ENCODE measurements at regions not wholly inside any gene's neighbourhood (a gene's known extent, or its start where the extent isn't known, plus 50 kb on each side); places are given as distances from the start of the nearest gene placed in this dataset.

- H3K4me3 ChIP-seq (ENCODE audit: low read depth, low read length), result no peak overlapping the region
- TF ChIP-seq CTCF (IDR thresholded peaks at IDR 0.05; ENCODE audit: control insufficient read depth, extremely low read depth, insufficient read depth), result no peak
These were observed 512.2 kb upstream of the ALCAM start for GRCh38 chr3:104854468-104854867.

GRCh38 chr3:104855702-104856101 is 511.0 kb upstream of the ALCAM start:
- no peak for TF ChIP-seq CTCF (IDR thresholded peaks at IDR 0.05; ENCODE audit: control insufficient read depth, extremely low read depth, insufficient read depth)
- DNase-seq (ENCODE audit: low read depth), result no peak
- H3K4me3 ChIP-seq (ENCODE audit: low read depth, low read length), result no peak overlapping the region

More at GRCh38 chr3:104854468-104854867, 512.2 kb upstream of the ALCAM start:
- DNase-seq (ENCODE audit: low read depth), result no peak

DNA sequence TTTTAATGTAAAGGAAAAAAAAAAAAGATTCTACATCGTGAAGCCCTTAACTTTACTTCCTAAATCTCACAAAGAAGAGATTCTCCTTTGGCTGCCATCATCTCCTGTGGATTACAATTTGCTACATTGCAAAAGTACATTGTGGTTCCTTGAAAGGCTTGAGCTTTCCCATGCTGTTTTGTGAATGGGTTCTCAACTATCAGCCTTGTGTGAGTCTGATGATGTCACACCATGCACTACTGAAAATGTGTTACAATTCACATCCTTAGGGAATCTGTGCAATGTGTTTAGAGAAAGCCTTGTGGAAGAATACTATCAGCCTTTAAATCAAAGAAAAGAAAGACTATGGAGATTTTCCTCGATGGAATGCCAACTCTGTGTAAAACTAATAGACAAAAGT is 510.0 kb upstream of the ALCAM start:
- H3K4me3 ChIP-seq (ENCODE audit: low read depth, low read length), result no peak overlapping the region
- TF ChIP-seq CTCF (IDR thresholded peaks at IDR 0.05; ENCODE audit: control insufficient read depth, extremely low read depth, insufficient read depth), result no peak
- no peak for DNase-seq (ENCODE audit: low read depth)

GRCh38 chr3:104868291-104868690 is 498.4 kb upstream of the ALCAM start:
- TF ChIP-seq CTCF (IDR thresholded peaks at IDR 0.05; ENCODE audit: control insufficient read depth, extremely low read depth, insufficient read depth), result no peak
- no peak for DNase-seq (ENCODE audit: low read depth)
- no peak overlapping the region for H3K4me3 ChIP-seq (ENCODE audit: low read depth, low read length)

DNA sequence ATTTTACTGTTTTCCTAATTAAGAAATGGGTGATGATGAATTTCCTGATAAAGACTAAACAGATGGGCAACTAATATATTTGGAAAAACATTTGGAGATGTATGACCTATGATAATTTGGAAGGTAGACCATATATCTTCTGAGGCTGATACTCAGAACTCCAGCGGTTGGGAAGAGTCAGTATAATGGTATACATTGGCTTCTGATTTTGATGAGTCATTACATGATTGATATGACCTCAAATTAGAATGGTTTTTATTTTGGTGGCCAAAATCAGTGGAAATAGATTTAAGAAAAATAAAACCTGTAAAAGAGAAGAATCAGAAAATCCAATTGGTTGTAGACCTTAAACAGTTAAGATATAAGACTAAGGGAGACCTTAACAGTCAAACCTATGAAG is 496.4 kb upstream of the ALCAM start:
- no peak overlapping the region for H3K4me3 ChIP-seq (ENCODE audit: low read depth, low read length)
- DNase-seq (ENCODE audit: low read depth), result no peak
- no peak for TF ChIP-seq CTCF (IDR thresholded peaks at IDR 0.05; ENCODE audit: control insufficient read depth, extremely low read depth, insufficient read depth)

DNA sequence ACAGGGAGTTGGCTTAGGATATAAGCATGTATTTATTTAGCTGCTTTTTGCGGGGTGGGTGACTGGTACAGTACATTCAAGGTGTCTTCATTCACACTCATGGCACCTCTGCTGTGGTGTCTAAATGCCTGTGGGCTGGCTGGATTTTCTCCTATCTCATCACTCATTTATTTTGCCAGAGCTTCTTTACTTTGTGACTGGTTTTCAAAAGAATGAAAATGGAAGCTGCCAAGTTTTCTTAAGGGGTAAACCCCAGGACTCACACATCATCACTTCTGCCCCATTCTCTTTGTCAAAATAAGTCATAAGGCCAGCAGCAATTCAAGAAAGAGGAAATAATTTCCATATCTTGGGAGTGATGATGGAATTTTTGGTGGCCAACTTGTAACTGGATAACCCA is 493.4 kb upstream of the ALCAM start:
- TF ChIP-seq CTCF (IDR thresholded peaks at IDR 0.05; ENCODE audit: control insufficient read depth, extremely low read depth, insufficient read depth), result no peak
- no peak for DNase-seq (ENCODE audit: low read depth)
- H3K4me3 ChIP-seq (ENCODE audit: low read depth, low read length), result no peak overlapping the region

GRCh38 chr3:104878395-104878794 is 488.3 kb upstream of the ALCAM start:
- H3K4me3 ChIP-seq (ENCODE audit: low read depth, low read length), result no peak overlapping the region
- no peak for TF ChIP-seq CTCF (IDR thresholded peaks at IDR 0.05; ENCODE audit: control insufficient read depth, extremely low read depth, insufficient read depth)
- no peak for DNase-seq (ENCODE audit: low read depth)
